AG09319 (cell line): ENCODE measurements at regions not wholly inside any gene's neighbourhood (a gene's known extent, or its start where the extent isn't known, plus 50 kb on each side); places are given as distances from the start of the nearest gene placed in this dataset.

Experiments used
- DNase-seq: peaks from one replicate; pipeline ENCODE4 v3.0.0-alpha.2; 2010; ENCODE audit warnings: low read depth; ENCODE audit errors: extremely low read depth
- CTCF ChIP-seq: IDR thresholded peaks from 2 replicates; pipeline ENCODE4 v1.5.1; 2011; ENCODE audit warnings: low read depth, mild to moderate bottlenecking, inconsistent platforms, low read length, moderate library complexity

- DNase-seq, result peak; percentile 59
- peak; percentile 89 for TF ChIP-seq CTCF
Measured at GRCh38 chr18:68623342-68623741, 91.6 kb downstream of the TMX3 start.

GRCh38 chr18:68611311-68611710 is 103.6 kb downstream of the TMX3 start:
- no peak for TF ChIP-seq CTCF
- DNase-seq, result no peak

- TF ChIP-seq CTCF, result no peak
- no peak for DNase-seq
Measured at GRCh38 chr18:68608851-68609490, 105.9 kb downstream of the TMX3 start.

- TF ChIP-seq CTCF, result no peak
- DNase-seq, result no peak
Measured at GRCh38 chr18:68607852-68608251, 107.1 kb downstream of the TMX3 start.

- peak; percentile 5 for DNase-seq
- TF ChIP-seq CTCF, result no peak
Measured at GRCh38 chr18:68604256-68604655, 110.7 kb downstream of the TMX3 start.

- TF ChIP-seq CTCF, result no peak
- DNase-seq, result no peak
Measured at GRCh38 chr18:68596016-68596415, 118.9 kb downstream of the TMX3 start.

- no peak for DNase-seq
- no peak for TF ChIP-seq CTCF
Measured at GRCh38 chr18:68588169-68588568, 126.7 kb downstream of the TMX3 start.
